Mesenchymal stem cell (in vitro differentiated cells and primary cell): ENCODE measurements at regions not wholly inside any gene's neighbourhood (a gene's known extent, or its start where the extent isn't known, plus 50 kb on each side); places are given as distances from the start of the nearest gene placed in this dataset.

ENCODE experiments used
- DNase-seq: peaks from one replicate; pipeline ENCODE4 v3.0.0-alpha.2; 2013
- H2AFZ ChIP-seq: one replicate; pipeline ENCODE4 v1.6.1; 2013; ENCODE audit warnings: low read depth, mild to moderate bottlenecking, control low read depth, inconsistent platforms, low read length, moderate library complexity
- H2AK5ac ChIP-seq: 2 replicates; pipeline ENCODE4 v1.6.1; 2013; ENCODE audit warnings: low read length, moderate library complexity, mild to moderate bottlenecking, inconsistent platforms; ENCODE audit not compliant: severe bottlenecking
- H2BK120ac ChIP-seq: one replicate; pipeline ENCODE4 v1.6.1; 2013; ENCODE audit warnings: low read depth, mild to moderate bottlenecking, inconsistent platforms, low read length, moderate library complexity
- H2BK12ac ChIP-seq, 2 experiments: one replicate each; pipeline ENCODE4 v1.6.1; 2013; ENCODE audit warnings: inconsistent platforms in 2 of 2, low read length in 2 of 2, mild to moderate bottlenecking in 2 of 2, moderate library complexity in 2 of 2, control low read depth in 1 of 2
- H2BK15ac ChIP-seq: one replicate; pipeline ENCODE4 v1.6.1; 2013; ENCODE audit warnings: mild to moderate bottlenecking, low read depth, inconsistent platforms; ENCODE audit not compliant: poor library complexity, severe bottlenecking
- H2BK5ac ChIP-seq: 2 replicates; pipeline ENCODE4 v1.6.1; 2013; ENCODE audit warnings: low read depth, mild to moderate bottlenecking, low read length, control low read depth, inconsistent platforms; ENCODE audit not compliant: poor library complexity, severe bottlenecking
- H3K14ac ChIP-seq, 2 experiments: one replicate each; pipeline ENCODE4 v1.6.1; 2013; ENCODE audit warnings: inconsistent platforms in 2 of 2, low read length in 2 of 2, control low read depth in 1 of 2, mild to moderate bottlenecking in 1 of 2, moderate library complexity in 1 of 2
- H3K18ac ChIP-seq, 2 experiments: one replicate each; pipeline ENCODE4 v1.6.1; 2013; ENCODE audit warnings: inconsistent platforms in 2 of 2, low read length in 2 of 2, control low read depth in 1 of 2, low read depth in 1 of 2, mild to moderate bottlenecking in 1 of 2
- H3K23ac ChIP-seq, 2 experiments: one replicate each; pipeline ENCODE4 v1.6.1; 2013; ENCODE audit warnings: inconsistent platforms in 2 of 2, low read length in 2 of 2, mild to moderate bottlenecking in 2 of 2, moderate library complexity in 2 of 2, control low read depth in 1 of 2
- H3K27ac ChIP-seq: 2 replicates; pipeline ENCODE4 v1.5.1; 2013; ENCODE audit warnings: mild to moderate bottlenecking, moderate library complexity, low read length, control low read depth, inconsistent platforms; ENCODE audit not compliant: poor library complexity, severe bottlenecking
- H3K27me3 ChIP-seq, 2 experiments: 2 replicates each; pipeline versions ENCODE4 v1.6.1 to v1.7.0; 2013; ENCODE audit warnings: low read length in 2 of 2, mild to moderate bottlenecking in 2 of 2, moderate library complexity in 2 of 2, control low read depth in 1 of 2, inconsistent platforms in 1 of 2; ENCODE audit not compliant: control insufficient read depth in 1 of 2, insufficient read depth in 1 of 2
- H3K36me3 ChIP-seq, 2 experiments: 2 replicates each; pipeline versions ENCODE4 v1.6.1 to v1.7.0; 2013; ENCODE audit warnings: low read length in 2 of 2, control low read depth in 1 of 2, inconsistent platforms in 1 of 2, low read depth in 1 of 2, mild to moderate bottlenecking in 1 of 2; ENCODE audit not compliant: insufficient read depth in 2 of 2, control insufficient read depth in 1 of 2
- H3K4ac ChIP-seq, 2 experiments: one replicate each; pipeline ENCODE4 v1.6.1; 2013; ENCODE audit warnings: inconsistent platforms in 2 of 2, low read length in 2 of 2, mild to moderate bottlenecking in 2 of 2, moderate library complexity in 2 of 2, control low read depth in 1 of 2, low read depth in 1 of 2
- H3K4me1 ChIP-seq: 2 replicates; pipeline ENCODE4 v1.6.1; 2013; ENCODE audit warnings: low read depth, low read length, control low read depth; ENCODE audit not compliant: control insufficient read depth, insufficient read depth
- H3K4me2 ChIP-seq: 2 replicates; pipeline ENCODE4 v1.6.1; 2013; ENCODE audit warnings: low read length, mild to moderate bottlenecking, inconsistent platforms; ENCODE audit not compliant: poor library complexity, severe bottlenecking
- H3K4me3 ChIP-seq, 2 experiments: 2 replicates each; pipeline versions ENCODE4 v1.5.1 to v1.7.0; 2013; ENCODE audit warnings: low read length in 2 of 2, mild to moderate bottlenecking in 2 of 2, control low read depth in 1 of 2, low read depth in 1 of 2; ENCODE audit not compliant: insufficient read depth in 1 of 2
- H3K79me1 ChIP-seq: replicated peaks from 2 replicates; pipeline ENCODE4 v1.6.1; 2013; ENCODE audit warnings: mild to moderate bottlenecking, control low read depth, low read length, inconsistent platforms; ENCODE audit not compliant: poor library complexity, severe bottlenecking
- H3K9ac ChIP-seq: 2 replicates; pipeline ENCODE4 v1.7.0; 2013; ENCODE audit warnings: mild to moderate bottlenecking, low read length, moderate library complexity
- H3K9me3 ChIP-seq: 2 replicates; pipeline ENCODE4 v1.7.0; 2013; ENCODE audit warnings: mild to moderate bottlenecking, low read length; ENCODE audit not compliant: control insufficient read depth
- H4K8ac ChIP-seq: one replicate; pipeline ENCODE4 v1.6.1; 2013; ENCODE audit warnings: inconsistent platforms, mild to moderate bottlenecking, low read length, moderate library complexity
- H4K91ac ChIP-seq: one replicate; pipeline ENCODE4 v1.6.1; 2013; ENCODE audit warnings: mild to moderate bottlenecking, low read length, inconsistent platforms
- WGBS: methylation state at CpG from one replicate; pipeline ENCODE4 v1.1.7; 2013; ENCODE audit warnings: mixed read lengths; 5-methylcytosine and 5-hydroxymethylcytosine counted together

DNA sequence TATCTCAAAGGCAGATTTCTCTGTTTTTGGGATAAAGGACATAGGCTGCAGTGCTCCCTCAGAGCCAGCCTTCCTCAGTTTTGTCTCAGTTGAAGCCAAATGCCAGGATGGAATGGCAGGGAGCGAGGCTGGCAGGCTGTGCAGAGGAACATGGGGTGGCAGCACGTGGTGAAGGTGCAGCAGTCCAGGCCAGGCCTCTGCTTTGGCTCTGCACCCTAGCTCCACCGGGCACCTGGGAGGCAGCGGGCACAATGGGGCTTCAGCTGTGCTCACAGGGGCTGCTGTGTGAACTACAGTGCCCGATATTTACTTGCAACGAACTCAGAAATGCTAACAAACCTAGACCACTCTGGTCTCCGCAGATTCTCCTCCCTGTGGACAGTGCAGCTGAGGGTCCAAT, 319.6 kb downstream of the ZNF326 start:
- Histone ChIP-seq H3K14ac (no peak overlapping the region), H3K27ac (no peak overlapping the region)

DNA sequence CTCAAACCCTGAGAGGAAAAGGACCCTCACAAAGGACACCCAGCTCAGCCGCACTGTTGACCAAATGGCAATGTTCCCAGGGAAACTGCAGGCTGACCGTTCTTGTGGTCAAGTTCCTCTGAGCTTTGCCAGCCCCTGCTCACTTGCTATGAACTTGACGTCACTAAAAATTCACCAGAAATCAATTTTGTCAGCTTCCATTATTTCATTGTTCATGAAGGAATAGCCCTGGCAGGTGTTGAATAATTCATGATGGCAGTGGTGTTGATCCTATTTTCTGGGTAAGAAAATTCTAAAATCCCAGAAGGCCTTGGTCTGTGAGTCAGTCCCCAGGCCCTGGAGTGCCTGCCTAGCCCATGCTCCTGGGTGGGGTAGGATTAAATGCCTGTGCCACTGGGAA, 318.9 kb downstream of the ZNF326 start:
- no peak for DNase-seq
- Histone ChIP-seq H3K9me3 (no peaks in the 10 kb centered on the region), H3K4me2 (no peak overlapping the region), H2BK12ac (no peak overlapping the region), H4K91ac (no peak overlapping the region), H3K4me1 (no peaks in the 10 kb centered on the region), H3K4ac (no peak overlapping the region), H2AFZ (no peak overlapping the region), H3K23ac (no peak overlapping the region), H2BK5ac (no peak overlapping the region), H3K18ac (no peak overlapping the region), H2BK120ac (no peak overlapping the region), H3K36me3 (no peaks in the 10 kb centered on the region), H3K14ac (no peak overlapping the region), H3K27ac (no peak overlapping the region), H4K8ac (no peak overlapping the region), H3K79me1 (no peaks in the 10 kb centered on the region), H3K4me3 (no peak overlapping the region), H2AK5ac (no peak overlapping the region), H3K27me3 (no peaks in the 10 kb centered on the region), H2BK15ac (no peak overlapping the region), H3K9ac (no peak overlapping the region)
- 85% methylated on average over 3 of the region's 3 CpGs for WGBS

More for the DNA sequence above, 319.6 kb downstream of the ZNF326 start:
- no peaks in the 10 kb centered on the region for H3K9me3 ChIP-seq
- no peak overlapping the region for H2BK12ac ChIP-seq
- H2BK120ac ChIP-seq = no peak overlapping the region
- no peak overlapping the region for H3K4me3 ChIP-seq
- H4K8ac ChIP-seq = no peak overlapping the region
- no peak overlapping the region for H2BK15ac ChIP-seq
- H3K18ac ChIP-seq = no peak overlapping the region
- H2AK5ac ChIP-seq = no peak overlapping the region
- H3K23ac ChIP-seq = no peak overlapping the region
- 84% methylated on average over 7 of the region's 7 CpGs for WGBS
- no peaks in the 10 kb centered on the region for H3K27me3 ChIP-seq
- no peak overlapping the region for H2AFZ ChIP-seq
- H3K4ac ChIP-seq = peak overlapping the region in 1 of 2 experiments; percentile 67
- no peak overlapping the region for H3K4me2 ChIP-seq
- no peak for DNase-seq
- H4K91ac ChIP-seq = no peak overlapping the region
- no peaks in the 10 kb centered on the region for H3K79me1 ChIP-seq
- H3K4me1 ChIP-seq = no peaks in the 10 kb centered on the region
- no peak overlapping the region for H3K9ac ChIP-seq
- no peak overlapping the region for H2BK5ac ChIP-seq
- no peaks in the 10 kb centered on the region for H3K36me3 ChIP-seq

DNA sequence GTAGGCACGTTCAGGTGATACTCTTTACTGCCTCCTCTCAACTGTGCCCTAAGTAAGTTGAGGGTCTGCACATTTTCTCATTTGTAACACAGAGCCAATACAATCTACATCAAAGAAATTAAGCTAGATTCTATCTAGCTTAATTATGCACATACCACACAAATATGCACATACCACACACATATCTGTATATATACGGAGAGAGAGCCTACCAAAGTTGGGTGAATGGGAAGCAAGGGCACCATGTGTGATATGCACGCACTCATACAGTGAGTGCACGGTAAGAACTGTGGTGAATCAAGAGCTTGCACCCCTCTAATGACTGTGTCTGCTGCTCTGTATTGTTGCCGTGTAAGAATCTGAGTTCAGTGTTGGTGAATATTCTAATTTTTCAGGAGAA, 314.9 kb downstream of the ZNF326 start:
- Histone ChIP-seq H3K23ac (no peak overlapping the region), H4K91ac (no peak overlapping the region), H2BK12ac (no peak overlapping the region), H3K4me1 (no peaks in the 10 kb centered on the region), H3K27ac (no peak overlapping the region), H3K9ac (no peak overlapping the region), H3K4ac (no peak overlapping the region), H3K9me3 (peaks cover 10% of the 10 kb centered on the region), H4K8ac (no peak overlapping the region), H3K79me1 (no peaks in the 10 kb centered on the region), H2AK5ac (no peak overlapping the region), H2AFZ (no peak overlapping the region), H3K4me2 (no peak overlapping the region), H3K27me3 (no peaks in the 10 kb centered on the region), H3K18ac (no peak overlapping the region), H3K36me3 (no peaks in the 10 kb centered on the region), H3K4me3 (no peak overlapping the region), H2BK120ac (no peak overlapping the region), H3K14ac (no peak overlapping the region), H2BK5ac (no peak overlapping the region), H2BK15ac (no peak overlapping the region)
- WGBS = 86% methylated on average over 5 of the region's 5 CpGs
- DNase-seq = no peak

DNA sequence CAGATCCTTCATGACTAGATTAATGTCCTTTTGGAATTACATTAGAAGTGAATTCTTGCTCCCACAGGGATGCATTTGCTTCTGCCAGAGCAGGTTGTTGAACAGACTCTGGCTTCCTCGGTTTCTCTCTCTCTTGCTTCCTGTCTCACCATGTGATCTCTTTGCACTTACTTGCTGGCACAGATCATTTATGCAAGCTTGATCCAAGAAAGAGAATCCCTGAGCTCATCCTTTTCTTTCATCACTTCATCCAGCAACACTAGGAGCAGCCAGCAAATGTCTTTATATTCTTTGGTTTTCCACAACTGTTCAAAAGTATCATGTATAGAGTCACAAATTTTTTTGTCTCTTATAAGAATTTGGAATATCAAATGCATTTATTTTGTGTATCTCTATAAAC, 313.5 kb downstream of the ZNF326 start:
- H3K4me1 ChIP-seq = no peaks in the 10 kb centered on the region
- no peaks in the 10 kb centered on the region for H3K27me3 ChIP-seq
- no peak overlapping the region for H3K4me2 ChIP-seq
- no peak overlapping the region for H2BK15ac ChIP-seq
- H3K9me3 ChIP-seq = peaks cover 17% of the 10 kb centered on the region
- WGBS = 69% methylated on average over 1 of the region's 1 CpG
- H2BK12ac ChIP-seq = no peak overlapping the region
- no peak overlapping the region for H3K23ac ChIP-seq
- H3K14ac ChIP-seq = no peak overlapping the region
- no peak overlapping the region for H3K18ac ChIP-seq
- no peak overlapping the region for H3K27ac ChIP-seq
- H2AFZ ChIP-seq = no peak overlapping the region
- no peak for DNase-seq
- H3K36me3 ChIP-seq = no peaks in the 10 kb centered on the region
- H4K91ac ChIP-seq = no peak overlapping the region
- H3K9ac ChIP-seq = no peak overlapping the region
- no peak overlapping the region for H2BK120ac ChIP-seq
- no peak overlapping the region for H3K4ac ChIP-seq
- no peaks in the 10 kb centered on the region for H3K79me1 ChIP-seq
- H3K4me3 ChIP-seq = no peak overlapping the region
- H2AK5ac ChIP-seq = no peak overlapping the region
- H4K8ac ChIP-seq = no peak overlapping the region
- no peak overlapping the region for H2BK5ac ChIP-seq
